ENCODE measurements at regions not wholly inside any gene's neighbourhood (a gene's known extent, or its start where the extent isn't known, plus 50 kb on each side); places are given as distances from the start of the nearest gene placed in this dataset.
"Not testable (repeated sequence)": the region's sequence is repeated elsewhere in the genome, so short reads cannot be mapped to it uniquely, and the experiment has no call there.

DNA sequence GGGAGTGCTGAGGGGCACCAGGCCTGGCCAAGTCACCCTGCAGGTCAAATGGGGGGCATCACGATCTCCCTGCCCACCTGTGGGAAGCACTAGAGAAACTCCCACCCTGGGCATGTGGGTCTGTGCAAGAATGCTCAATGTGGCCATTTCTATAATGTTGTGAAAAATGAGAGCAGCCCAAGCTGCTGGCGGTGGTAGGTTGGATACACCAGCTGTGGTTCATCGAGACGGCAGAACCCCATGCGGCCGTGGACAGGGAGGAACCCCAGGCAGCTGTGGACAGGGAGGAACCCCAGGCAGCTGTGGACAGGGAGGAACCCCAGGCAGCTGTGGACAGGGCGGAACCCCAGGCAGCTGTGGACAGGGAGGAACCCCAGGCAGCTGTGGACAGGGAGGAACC, 129.1 kb downstream of the BRD1 start:
- DNase-seq (ENCODE audit: extremely low read depth in 1 of 2, low read depth in 1 of 2) = not testable (repeated sequence)

DNA sequence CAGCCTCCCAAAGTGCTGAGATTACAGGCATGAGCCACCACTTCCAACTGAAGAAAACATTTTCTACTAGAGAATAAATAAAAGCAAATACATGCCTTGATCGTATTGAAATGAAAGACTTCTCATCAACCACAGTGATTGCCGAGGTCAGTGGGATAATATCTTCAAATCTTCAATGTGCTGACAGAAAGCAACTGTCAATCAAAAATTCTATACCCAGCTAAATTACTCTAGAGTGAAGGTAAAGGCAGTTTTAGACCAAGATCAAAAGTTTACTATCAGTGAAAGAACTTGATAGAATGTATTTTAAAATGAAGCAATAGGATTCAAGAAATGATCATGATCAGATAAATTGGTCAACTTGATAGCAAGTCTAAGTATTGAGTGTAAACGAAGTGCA, 130.6 kb downstream of the BRD1 start:
- no peak for DNase-seq (ENCODE audit: extremely low read depth in 1 of 2, low read depth in 1 of 2)

DNA sequence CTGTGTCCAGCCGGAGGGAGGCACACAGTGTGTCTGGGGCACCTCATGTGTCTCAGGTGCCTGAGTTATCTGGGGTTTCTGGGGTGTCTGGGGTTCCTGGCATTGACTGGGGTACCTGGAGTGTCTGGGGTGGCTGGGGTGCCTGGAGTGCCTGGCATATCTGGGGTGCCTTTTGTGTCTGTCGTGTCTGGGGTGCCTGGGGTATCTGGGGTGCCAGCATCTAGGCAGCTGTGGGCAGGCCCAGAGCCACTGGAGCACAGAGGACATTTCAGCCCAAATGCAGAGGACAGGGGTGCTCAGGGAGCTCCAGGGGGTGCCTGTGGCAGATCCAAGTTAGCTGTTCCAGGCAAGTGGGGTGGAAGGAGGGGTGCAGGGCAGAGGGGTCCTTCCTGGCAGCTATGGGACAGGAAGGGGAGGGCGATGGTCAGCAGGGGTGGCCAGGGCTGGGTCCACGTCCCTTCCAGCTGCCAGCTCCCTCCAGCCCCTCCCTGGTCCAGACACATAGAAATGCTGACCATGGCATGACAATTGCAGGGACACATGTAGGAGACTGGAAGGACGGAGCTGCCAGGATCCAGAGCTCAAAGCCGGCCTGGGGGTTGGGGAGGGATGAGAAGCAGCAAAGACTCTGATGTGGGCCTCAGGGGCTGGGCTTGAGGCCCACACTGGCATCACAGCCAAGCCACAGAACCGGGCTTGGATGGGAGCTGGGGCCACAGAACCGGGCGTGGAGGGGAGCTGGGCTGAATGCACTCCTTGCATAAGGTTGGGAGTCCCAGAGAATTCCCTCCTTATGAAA, 133.0 kb downstream of the BRD1 start:
- no peak for DNase-seq (ENCODE audit: extremely low read depth in 1 of 2, low read depth in 1 of 2)

- DNase-seq (ENCODE audit: extremely low read depth in 1 of 2, low read depth in 1 of 2) = no peak
These were observed 133.8 kb downstream of the BRD1 start for GRCh38 chr22:49693848-49694247.

DNA sequence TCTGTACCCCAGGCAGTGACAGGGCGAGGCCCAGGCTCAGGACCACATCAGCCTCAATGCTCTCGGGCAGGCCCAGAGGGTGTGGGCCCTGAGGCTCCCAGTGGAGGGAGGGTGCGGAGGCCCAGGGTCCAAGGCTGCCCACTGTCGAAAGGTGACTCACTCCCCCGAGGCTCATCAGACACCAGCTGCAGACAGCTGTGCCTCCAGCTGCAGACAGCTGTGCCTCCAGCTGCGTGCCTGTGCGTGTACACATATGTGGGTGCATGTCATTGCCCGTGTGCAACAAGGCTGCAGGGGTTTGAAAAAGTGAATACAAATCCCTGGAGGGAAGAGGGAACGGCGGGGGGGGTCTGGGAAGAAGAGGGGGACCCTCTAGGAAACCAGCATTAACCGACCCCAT, 134.3 kb downstream of the BRD1 start:
- no peak for DNase-seq (ENCODE audit: extremely low read depth in 1 of 2, low read depth in 1 of 2)

- no peak for DNase-seq (ENCODE audit: extremely low read depth in 1 of 2, low read depth in 1 of 2)
These were observed 135.0 kb downstream of the BRD1 start for GRCh38 chr22:49692499-49693225.

DNA sequence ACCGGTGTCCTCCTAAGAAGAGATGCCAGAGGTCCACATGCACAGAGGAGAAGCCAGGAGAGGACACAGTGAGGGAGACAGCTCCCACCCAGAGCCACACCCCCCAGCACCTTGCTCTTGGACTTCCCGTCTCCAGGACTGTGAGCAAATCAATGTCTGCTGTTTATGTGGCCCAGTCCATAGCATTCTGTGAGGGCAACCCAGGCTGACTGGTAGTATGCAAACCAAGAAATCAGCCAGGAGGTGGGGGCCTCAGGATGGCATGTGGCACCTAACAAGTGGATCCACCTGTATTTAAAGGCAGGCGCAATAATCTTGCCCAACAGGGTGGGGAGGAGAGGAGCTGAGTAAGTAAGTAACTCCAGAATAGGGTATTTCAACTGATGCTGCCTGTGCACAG, 136.4 kb downstream of the BRD1 start:
- DNase-seq (ENCODE audit: extremely low read depth in 1 of 2, low read depth in 1 of 2) = no peak

GRCh38 chr22:49690454-49690853, 137.2 kb downstream of the BRD1 start:
- DNase-seq (ENCODE audit: extremely low read depth in 1 of 2, low read depth in 1 of 2) = no peak

DNA sequence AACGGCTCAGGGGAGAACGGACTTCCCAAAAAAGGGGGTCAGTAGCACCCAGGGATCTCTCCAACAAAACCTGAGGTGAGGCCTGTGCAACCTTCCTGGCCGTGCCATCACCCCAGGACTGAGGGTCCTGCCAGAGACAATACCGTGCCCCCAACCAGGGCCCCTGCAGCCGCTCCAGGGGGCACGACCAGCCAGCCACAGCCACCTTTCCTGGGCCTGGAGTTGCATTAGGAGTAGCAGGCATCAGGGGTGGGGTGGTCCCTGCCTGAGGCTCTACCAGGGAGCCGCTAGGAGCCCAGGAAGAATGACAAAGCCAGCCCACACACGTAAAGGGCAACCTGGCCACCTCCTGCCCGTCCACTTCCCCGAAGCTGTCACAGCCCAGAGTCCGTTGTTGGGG, 137.8 kb downstream of the BRD1 start:
- no peak for DNase-seq (ENCODE audit: extremely low read depth in 1 of 2, low read depth in 1 of 2)

DNA sequence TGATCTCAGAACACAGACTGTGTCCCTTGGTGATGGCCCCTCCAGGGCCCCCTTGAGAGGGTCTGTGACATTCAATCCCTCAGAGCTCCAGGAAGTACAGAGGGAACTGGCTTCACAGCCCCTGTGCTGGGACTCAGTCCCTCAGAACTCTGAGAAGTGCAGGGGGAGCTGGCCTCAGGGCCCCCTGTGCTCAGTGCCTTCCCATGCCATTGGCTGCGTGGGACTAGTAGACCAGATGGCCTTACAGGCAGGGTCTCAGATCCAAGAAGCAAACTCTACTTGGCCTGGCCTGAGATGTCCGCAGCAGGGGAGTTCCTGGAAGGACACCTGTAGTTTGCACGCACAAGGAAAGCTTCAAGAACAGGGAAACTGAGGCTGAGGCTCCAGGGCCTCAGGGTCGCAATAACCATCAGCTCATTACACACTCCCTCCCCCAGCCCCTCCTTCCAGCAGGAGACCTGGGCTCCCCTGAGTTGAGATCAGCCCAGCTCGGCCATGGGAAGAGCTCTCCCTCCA, 138.4 kb downstream of the BRD1 start:
- DNase-seq (ENCODE audit: extremely low read depth in 1 of 2, low read depth in 1 of 2) = no peak

DNA sequence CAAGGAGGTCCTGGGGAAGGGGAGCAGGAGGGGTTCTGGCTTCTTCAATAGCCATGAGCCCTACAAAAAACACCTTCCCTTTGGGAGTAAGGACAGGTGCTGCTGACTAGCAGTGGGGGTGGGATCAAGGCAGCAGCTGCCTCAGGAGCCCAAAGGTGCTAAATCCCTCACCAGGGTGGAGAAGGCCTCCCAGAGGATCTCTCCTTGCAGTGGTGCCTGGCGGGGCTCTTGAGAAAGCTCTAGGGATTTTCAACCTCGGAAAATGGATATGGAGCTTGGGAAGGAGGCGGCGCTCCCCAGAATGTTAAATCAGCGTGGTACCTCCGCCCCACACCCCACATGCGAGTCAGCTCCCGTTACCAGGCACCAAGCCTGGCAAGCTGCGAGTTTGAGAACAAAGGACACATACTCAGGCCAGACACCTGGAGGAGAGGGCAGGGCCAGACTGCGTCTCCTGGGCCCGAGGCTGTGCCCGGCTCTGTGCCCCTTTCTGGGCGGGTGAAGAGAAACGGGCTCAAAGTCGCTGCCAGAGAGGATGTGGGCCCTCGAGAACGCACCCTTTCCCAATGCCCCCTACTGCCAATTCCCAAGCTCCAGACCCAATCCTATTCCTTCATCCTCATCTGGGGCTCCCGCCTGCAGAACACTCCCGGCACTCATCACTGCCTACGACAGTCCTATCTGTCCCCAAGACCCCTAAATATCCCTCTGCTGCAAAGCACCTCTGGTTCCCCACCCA, 139.0 kb downstream of the BRD1 start:
- DNase-seq (ENCODE audit: extremely low read depth in 1 of 2, low read depth in 1 of 2) = no peak

DNA sequence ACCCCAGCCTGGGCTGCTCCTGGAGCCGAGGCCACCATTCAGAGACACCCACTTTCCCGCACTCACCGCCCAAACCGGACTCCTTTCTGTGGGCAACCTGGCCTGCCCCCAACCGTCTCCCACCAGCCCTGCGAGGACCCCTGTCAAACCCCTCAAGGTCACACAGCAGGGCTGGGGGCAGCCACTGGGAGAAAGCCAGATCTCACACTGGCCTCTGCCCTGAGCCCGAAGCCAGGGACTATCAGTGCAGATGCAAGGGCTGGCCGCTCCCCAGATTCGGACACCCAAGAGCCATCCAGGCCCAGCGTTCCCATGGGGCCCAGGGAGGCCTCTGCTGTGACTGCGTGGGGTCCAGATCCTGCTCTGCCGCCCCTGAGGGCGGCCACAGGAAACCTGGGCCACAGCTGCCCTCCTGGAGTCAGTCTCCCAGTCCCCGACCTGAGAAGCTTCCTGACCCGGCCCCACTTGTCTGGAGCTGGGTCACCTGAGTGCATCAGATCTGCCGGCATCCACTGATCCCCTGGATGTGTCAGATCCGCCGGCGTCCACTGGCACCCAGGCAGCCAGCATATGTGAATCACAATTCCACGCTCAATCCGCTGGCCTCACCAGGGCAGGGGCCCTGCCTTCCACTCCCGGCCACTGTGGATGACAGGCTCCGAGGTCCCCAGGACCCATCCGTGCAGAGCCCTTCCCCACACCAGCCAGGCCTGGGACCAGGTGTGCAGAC, 139.7 kb downstream of the BRD1 start:
- no peak for DNase-seq (ENCODE audit: extremely low read depth in 1 of 2, low read depth in 1 of 2)

DNA sequence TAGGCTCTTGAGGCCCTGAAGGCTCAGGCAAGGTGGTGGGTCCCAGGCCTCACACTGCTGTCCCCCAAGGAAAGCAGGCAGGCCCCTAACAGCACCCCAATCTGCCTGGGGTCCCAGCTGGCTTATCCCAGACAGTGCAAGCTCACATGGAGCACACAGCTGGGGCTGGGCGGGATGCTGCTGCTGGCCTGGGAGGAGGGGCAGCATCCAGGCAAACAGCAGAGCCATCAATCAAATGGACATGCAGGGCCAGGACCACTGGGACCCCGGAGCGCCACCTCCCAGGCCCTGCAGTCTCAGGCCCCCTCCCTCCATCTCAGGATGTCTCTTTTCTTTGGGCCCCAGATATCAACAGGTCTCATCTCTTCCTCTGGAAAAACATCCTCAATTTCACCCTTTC, 140.3 kb downstream of the BRD1 start:
- DNase-seq (ENCODE audit: extremely low read depth in 1 of 2, low read depth in 1 of 2) = no peak

GRCh38 chr22:49686495-49687219, 141.0 kb downstream of the BRD1 start:
- DNase-seq (ENCODE audit: extremely low read depth in 1 of 2, low read depth in 1 of 2) = no peak

GRCh38 chr22:49685686-49686085, 142.0 kb downstream of the BRD1 start:
- no peak for DNase-seq (ENCODE audit: extremely low read depth in 1 of 2, low read depth in 1 of 2)

DNA sequence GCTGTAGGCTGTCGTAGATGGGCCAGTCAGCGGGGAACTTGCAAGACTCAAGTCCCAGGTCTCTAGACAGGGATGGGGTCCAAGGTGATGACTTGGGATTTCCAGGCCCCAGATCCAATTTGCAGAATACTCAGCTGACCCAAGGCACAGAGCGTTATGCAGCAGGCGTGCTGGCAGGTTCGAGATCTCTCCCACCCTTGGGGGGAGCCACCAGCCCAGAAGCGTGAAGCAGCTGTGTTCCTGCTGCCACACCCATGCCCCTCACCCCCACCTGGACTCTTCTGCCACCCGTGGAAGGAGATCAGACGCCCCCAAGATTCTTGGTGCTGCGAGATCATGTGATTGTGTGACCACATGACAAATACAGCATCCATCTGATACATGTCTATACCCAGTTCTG, 142.6 kb downstream of the BRD1 start:
- DNase-seq (ENCODE audit: extremely low read depth in 1 of 2, low read depth in 1 of 2) = no peak

DNA sequence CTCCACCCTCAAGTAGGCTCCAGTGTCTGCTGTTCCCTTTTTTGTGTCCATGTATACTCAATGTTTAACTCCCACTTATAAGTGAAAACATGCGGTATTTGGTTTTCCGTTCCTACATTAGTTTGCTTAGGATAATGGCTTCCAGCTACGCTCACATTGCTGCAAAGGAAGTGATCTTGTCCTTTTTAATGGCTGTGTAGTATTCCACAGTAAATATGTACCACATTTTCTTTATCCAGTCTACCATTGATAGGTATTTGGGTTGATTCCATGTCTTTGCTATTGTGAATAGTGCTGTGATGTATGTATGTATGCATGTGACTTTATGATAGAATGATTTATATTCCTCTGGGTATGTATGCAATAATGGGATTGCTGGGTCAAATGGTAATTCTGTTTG, 144.6 kb downstream of the BRD1 start:
- no peak for DNase-seq (ENCODE audit: extremely low read depth in 1 of 2, low read depth in 1 of 2)

DNA sequence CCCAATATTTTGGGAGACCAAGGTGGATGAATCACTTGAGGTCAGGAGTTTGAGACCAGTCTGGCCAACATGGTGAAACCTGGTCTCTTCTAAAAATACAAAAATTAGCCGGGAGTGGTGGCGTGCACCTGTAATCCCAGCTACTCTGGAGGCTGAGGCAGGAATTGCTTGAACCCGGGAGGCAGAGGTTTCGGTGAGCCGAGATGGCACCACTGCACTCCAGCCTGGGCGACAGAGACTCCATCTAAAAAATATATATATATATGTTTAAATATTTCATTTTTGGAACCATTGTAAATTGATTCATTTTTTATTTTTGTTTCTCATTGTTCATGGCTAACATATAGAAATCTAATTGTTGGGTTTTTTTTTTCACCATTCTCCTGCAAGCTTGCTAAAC, 146.9 kb downstream of the BRD1 start:
- DNase-seq (ENCODE audit: extremely low read depth in 1 of 2, low read depth in 1 of 2) = not testable (repeated sequence)

GRCh38 chr22:49678842-49679170, 148.9 kb downstream of the BRD1 start:
- no peak for DNase-seq (ENCODE audit: extremely low read depth in 1 of 2, low read depth in 1 of 2)

DNA sequence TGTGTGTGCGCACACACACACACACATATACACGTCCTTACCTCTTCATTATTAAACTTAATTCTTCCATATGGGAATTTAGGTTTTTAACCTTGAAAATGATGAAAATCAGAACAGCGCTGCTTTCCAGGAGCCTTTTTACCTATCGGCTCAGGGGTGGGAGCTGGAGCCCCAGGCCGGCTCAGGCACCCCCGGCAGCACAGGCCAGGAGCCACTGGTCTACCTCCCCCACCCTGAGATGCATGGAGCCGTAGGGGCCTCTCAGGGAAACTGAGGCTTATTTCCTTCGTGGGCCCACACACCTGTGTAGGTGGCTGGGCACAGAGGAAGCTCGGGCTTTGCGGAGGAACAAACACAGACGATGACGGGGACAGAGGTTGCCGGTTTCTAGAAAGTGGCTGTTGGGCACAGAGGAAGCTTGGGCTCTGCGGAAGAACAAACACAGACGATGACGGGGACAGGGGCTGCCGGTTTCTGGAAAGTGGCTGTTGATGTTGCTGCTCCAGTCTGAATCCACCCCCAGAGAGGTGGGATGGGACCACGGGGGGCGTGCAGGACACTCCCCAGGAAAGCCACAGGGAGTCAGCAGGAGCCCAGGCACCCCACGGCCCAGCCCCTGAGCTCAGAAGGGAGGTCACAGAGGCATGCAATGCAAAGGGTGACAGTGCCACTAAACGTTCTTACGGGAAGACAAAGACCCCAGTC, 149.4 kb downstream of the BRD1 start:
- DNase-seq (ENCODE audit: extremely low read depth in 1 of 2, low read depth in 1 of 2) = no peak
